NCI-H1092 (cell line): ENCODE measurements at regions not wholly inside any gene's neighbourhood (a gene's known extent, or its start where the extent isn't known, plus 50 kb on each side); places are given as distances from the start of the nearest gene placed in this dataset.

Experiments
- DNase-seq: peaks from one replicate; lab custom pipeline; 2025; lab: John Stamatoyannopoulos, UW

GRCh38 chr12:22740656-22741355 lies 115.8 kb downstream of the ETNK1 start:
- no peak for DNase-seq

- no peak for DNase-seq
Measured at GRCh38 chr12:22743700-22744099, 118.7 kb downstream of the ETNK1 start.

- no peak for DNase-seq
Measured at GRCh38 chr12:22744197-22744596, 119.2 kb downstream of the ETNK1 start.

- DNase-seq, result no peak
Measured at GRCh38 chr12:22746720-22747119, 121.7 kb downstream of the ETNK1 start.

GRCh38 chr12:22755629-22756028 lies 130.7 kb downstream of the ETNK1 start:
- no peak for DNase-seq

GRCh38 chr12:22759769-22760674 lies 135.1 kb downstream of the ETNK1 start:
- DNase-seq, result no peak

GRCh38 chr12:22765421-22766130 lies 140.6 kb downstream of the ETNK1 start:
- DNase-seq, result no peak

GRCh38 chr12:22766911-22767420 lies 142.0 kb downstream of the ETNK1 start:
- DNase-seq, result no peak

- DNase-seq, result no peak
Measured at GRCh38 chr12:22781339-22781738, 156.4 kb downstream of the ETNK1 start.

GRCh38 chr12:22787557-22787956 lies 162.6 kb downstream of the ETNK1 start:
- DNase-seq, result no peak

GRCh38 chr12:22788913-22789312 lies 163.9 kb downstream of the ETNK1 start:
- no peak for DNase-seq

- DNase-seq, result no peak
Measured at GRCh38 chr12:22792138-22792537, 167.2 kb downstream of the ETNK1 start.

GRCh38 chr12:22794017-22794416 lies 169.0 kb downstream of the ETNK1 start:
- no peak for DNase-seq

- DNase-seq, result no peak
Measured at GRCh38 chr12:22796941-22797630, 172.1 kb downstream of the ETNK1 start.

- no peak for DNase-seq
Measured at GRCh38 chr12:22797701-22798100, 172.7 kb downstream of the ETNK1 start.

- no peak for DNase-seq
Measured at GRCh38 chr12:22798116-22798515, 173.1 kb downstream of the ETNK1 start.

GRCh38 chr12:22799503-22799902 lies 174.5 kb downstream of the ETNK1 start:
- no peak for DNase-seq

- no peak for DNase-seq
Measured at GRCh38 chr12:22800332-22800731, 175.4 kb downstream of the ETNK1 start.

- DNase-seq, result no peak
Measured at GRCh38 chr12:22802883-22803630, 178.1 kb downstream of the ETNK1 start.

- no peak for DNase-seq
Measured at GRCh38 chr12:22803725-22804124, 178.8 kb downstream of the ETNK1 start.

GRCh38 chr12:22808860-22809259 lies 183.9 kb downstream of the ETNK1 start:
- DNase-seq, result no peak
